A549 (cell line): ENCODE measurements at regions not wholly inside any gene's neighbourhood (a gene's known extent, or its start where the extent isn't known, plus 50 kb on each side); places are given as distances from the start of the nearest gene placed in this dataset.

Source experiments
- CTCF ChIP-seq: fragments of >200 bp; sonication (Bioruptor Twin); formaldehyde crosslinking; IDR thresholded peaks from 3 replicates; pipeline ENCODE4 v1.5.1; 2016
- EP300 ChIP-seq, 2 experiments: fragments of >200 bp; sonication (Bioruptor Twin); formaldehyde crosslinking; IDR thresholded peaks; 2 replicates in 1 of 2; 3 replicates in 1 of 2; pipeline ENCODE4 v1.6.1; 2016 to 2017
- JUN ChIP-seq, 2 experiments: fragments of >200 bp; sonication (Bioruptor Twin); formaldehyde crosslinking; IDR thresholded peaks; 2 replicates in 1 of 2; 3 replicates in 1 of 2; pipeline ENCODE4 v1.6.1; 2016 to 2017
- NR3C1 ChIP-seq: fragments of >200 bp; sonication (Bioruptor Twin); formaldehyde crosslinking; IDR thresholded peaks from 3 replicates; pipeline ENCODE4 v1.6.1; 2017
- RAD21 ChIP-seq, 2 experiments: fragments of >200 bp in 1 of 2; sonication (Bioruptor Twin) in 1 of 2; formaldehyde crosslinking in 1 of 2; IDR thresholded peaks in 1 of 2; conservative IDR thresholded peaks in 1 of 2; 2 replicates in 1 of 2; 3 replicates in 1 of 2; pipeline ENCODE4 v1.6.1; 2012 to 2018; ENCODE audit warnings: inconsistent platforms in 1 of 2
- ZSCAN20 ChIP-seq: fragments of 250-450 bp; sonication (Bioruptor Pico); IDR thresholded peaks from 2 replicates; pipeline ENCODE4 v1.8.0; 2022; ENCODE audit warnings: mild to moderate bottlenecking, moderate library complexity

DNA sequence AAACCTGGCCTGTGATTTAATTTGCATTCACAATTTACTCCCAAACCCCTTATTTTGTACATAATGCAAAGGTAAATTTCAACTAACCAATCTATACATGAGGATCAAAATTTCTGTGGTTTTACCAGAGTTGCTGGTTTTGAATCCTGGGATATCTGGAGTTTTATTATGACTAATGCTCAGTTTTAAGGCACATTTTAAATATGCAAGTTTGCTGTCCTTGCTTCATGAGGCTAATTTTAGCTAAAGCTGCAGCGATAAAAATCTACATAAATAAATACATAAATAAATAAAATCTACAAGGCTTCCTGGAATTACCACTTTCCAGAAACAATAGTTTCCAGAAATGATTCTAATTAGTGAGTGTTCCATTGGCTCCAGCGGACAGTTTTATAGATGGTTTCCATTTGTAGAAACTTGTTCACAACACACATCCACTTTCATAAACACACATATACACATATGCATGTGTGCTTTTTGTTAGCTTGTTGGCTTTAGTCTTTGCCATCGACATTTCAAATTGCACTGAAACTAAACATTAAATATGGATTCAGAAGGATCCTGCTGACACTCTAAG lies 339.5 kb upstream of the NRP1 start:
- TF ChIP-seq JUN (IDR thresholded peaks at IDR 0.05) (no peak), RAD21 (conservative IDR thresholded peaks at IDR 0.05 in 1 of 2, IDR thresholded peaks at IDR 0.05 in 1 of 2) (no peak), ZSCAN20 (no peak), NR3C1 (no peak), EP300 (IDR thresholded peaks at IDR 0.05) (no peak), CTCF (no peak)
